GM12878 (cell line): ENCODE measurements at regions not wholly inside any gene's neighbourhood (a gene's known extent, or its start where the extent isn't known, plus 50 kb on each side); places are given as distances from the start of the nearest gene placed in this dataset.

Experiments used
- ATAC-seq: fragments of 200-7000 bp; cut with Tn5 transposase; 3 replicates; pipeline ENCODE4 v1.9.1; 2020; ENCODE audit warnings: mild to moderate bottlenecking, moderate library complexity
- BruUV-seq: library from RNA; stranded (reverse); fragments of 400-500 nt; replicated peaks from 2 replicates; lab custom pipeline; 2021; lab: Mats Ljungman, UMichigan
- CTCF ChIA-PET: fragments of 300-600 bp; sonication (Branson Sonifier 250); formaldehyde crosslinking; extraction: SDS; loops from one replicate; lab custom pipeline; 2021; ENCODE audit warnings: inconsistent platforms; lab: Yijun Ruan, JAX
- POLR2A ChIA-PET: fragments of 350-600 bp; formaldehyde crosslinking; extraction: SDS; loops from one replicate; lab custom pipeline; 2021; ENCODE audit warnings: inconsistent platforms; lab: Charles Lee
- RAD21 ChIA-PET: fragments of 300-600 bp; sonication (Branson Sonifier 250); formaldehyde crosslinking; loops from one replicate; lab custom pipeline; 2023; ENCODE audit warnings: antibody characterized with exemption; ENCODE audit not compliant: unreplicated experiment; lab: Charles Lee
- SMC1A ChIA-PET: fragments of 300-600 bp; sonication (Branson Sonifier 250); formaldehyde crosslinking; loops from one replicate; lab custom pipeline; 2023; ENCODE audit not compliant: unreplicated experiment, uncharacterized antibody; lab: Charles Lee
- DNase-seq: peaks from one replicate; pipeline ENCODE4 v3.0.0-alpha.2; 2011; ENCODE audit warnings: low read depth, low spot score
- FAIRE-seq: peaks from 3 replicates; lab custom pipeline; 2011; peaks lifted over from hg19 to GRCh38; lab: Jason Lieb, UNC
- H2AFZ ChIP-seq: 2 replicates; pipeline ENCODE4 v1.6.0; 2011; ENCODE audit warnings: low read depth, low read length, control low read depth; ENCODE audit not compliant: control insufficient read depth
- H3K27ac ChIP-seq: 2 replicates; pipeline ENCODE4 v1.5.1; 2011; ENCODE audit warnings: control low read depth; ENCODE audit not compliant: control insufficient read depth, insufficient read depth
- H3K27me3 ChIP-seq, 2 experiments: replicated peaks in 1 of 2; 2 replicates each; pipeline versions ENCODE4 v1.6.0 to v1.6.1; 2011; ENCODE audit warnings: low read length in 1 of 2; ENCODE audit not compliant: control insufficient read depth in 2 of 2, insufficient read depth in 2 of 2
- H3K36me3 ChIP-seq, 2 experiments: 2 replicates each; pipeline ENCODE4 v1.5.1; 2011; ENCODE audit warnings: low read length in 1 of 2; ENCODE audit not compliant: control insufficient read depth in 2 of 2, insufficient read depth in 2 of 2
- H3K4me1 ChIP-seq: 2 replicates; pipeline ENCODE4 v1.6.1; 2011; ENCODE audit warnings: mild to moderate bottlenecking, low read length, moderate library complexity, mixed read lengths; ENCODE audit not compliant: control insufficient read depth, insufficient read depth
- H3K4me2 ChIP-seq: 2 replicates; pipeline ENCODE4 v1.6.0; 2011; ENCODE audit warnings: control low read depth; ENCODE audit not compliant: control insufficient read depth, insufficient read depth
- H3K4me3 ChIP-seq: fragments of 200-600 bp; sonication (generic); 2 replicates; pipeline ENCODE4 v1.5.1; 2016
- H3K79me2 ChIP-seq: 2 replicates; pipeline ENCODE4 v1.6.0; 2011; ENCODE audit warnings: low read length; ENCODE audit not compliant: control insufficient read depth, insufficient read depth
- H3K9ac ChIP-seq: 2 replicates; pipeline ENCODE4 v1.8.0; 2011; ENCODE audit warnings: low read length, control low read depth, mixed read lengths; ENCODE audit not compliant: control insufficient read depth, insufficient read depth
- H3K9me3 ChIP-seq: replicated peaks from 3 replicates; pipeline ENCODE4 v1.5.1; 2011; ENCODE audit warnings: mild to moderate bottlenecking, low read length; ENCODE audit not compliant: control insufficient read depth, insufficient read depth
- H4K20me1 ChIP-seq: 2 replicates; pipeline ENCODE4 v1.6.0; 2011; ENCODE audit not compliant: control insufficient read depth, insufficient read depth
- NKRF ChIP-seq: fragments of 450-650 bp; conservative IDR thresholded peaks from 2 replicates; pipeline ENCODE4 v1.6.1; 2017; ENCODE audit warnings: mild to moderate bottlenecking, moderate library complexity
- NR2F1 ChIP-seq: fragments of 450-650 bp; conservative IDR thresholded peaks from 2 replicates; pipeline ENCODE4 v1.6.1; 2017; ENCODE audit warnings: mild to moderate bottlenecking
- SPI1 ChIP-seq: IDR thresholded peaks from 2 replicates; pipeline ENCODE4 v1.6.1; 2011; ENCODE audit warnings: low read depth, mild to moderate bottlenecking, low read length, moderate library complexity, borderline replicate concordance; ENCODE audit not compliant: insufficient read depth
- SUZ12 ChIP-seq: fragments of 200-600 bp; sonication (generic); IDR thresholded peaks from one replicate; pipeline ENCODE4 v1.6.1; 2018; ENCODE audit warnings: antibody characterized with exemption, mild to moderate bottlenecking; ENCODE audit not compliant: unreplicated experiment
- WGBS: methylation state at CpG from one replicate; pipeline ENCODE4 v1.1.6; 2016; ENCODE audit warnings: low lambda C conversion rate; ENCODE audit not compliant: insufficient replicate concordance, insufficient coverage; ENCODE audit errors: missing lambda C conversion rate; 5-methylcytosine and 5-hydroxymethylcytosine counted together
- in situ Hi-C: fragments of 300-500 bp; cut with MboI; formaldehyde crosslinking; loops from 9 replicates; pipeline ENCODE4 v1.14.3; 2018; ENCODE audit warnings: mixed read lengths
- intact Hi-C: fragments of 100-400 bp; cut with micrococcal nuclease; formaldehyde crosslinking; loops from one replicate; pipeline ENCODE4 v1.14.2; 2022; ENCODE audit not compliant: unreplicated experiment

DNA sequence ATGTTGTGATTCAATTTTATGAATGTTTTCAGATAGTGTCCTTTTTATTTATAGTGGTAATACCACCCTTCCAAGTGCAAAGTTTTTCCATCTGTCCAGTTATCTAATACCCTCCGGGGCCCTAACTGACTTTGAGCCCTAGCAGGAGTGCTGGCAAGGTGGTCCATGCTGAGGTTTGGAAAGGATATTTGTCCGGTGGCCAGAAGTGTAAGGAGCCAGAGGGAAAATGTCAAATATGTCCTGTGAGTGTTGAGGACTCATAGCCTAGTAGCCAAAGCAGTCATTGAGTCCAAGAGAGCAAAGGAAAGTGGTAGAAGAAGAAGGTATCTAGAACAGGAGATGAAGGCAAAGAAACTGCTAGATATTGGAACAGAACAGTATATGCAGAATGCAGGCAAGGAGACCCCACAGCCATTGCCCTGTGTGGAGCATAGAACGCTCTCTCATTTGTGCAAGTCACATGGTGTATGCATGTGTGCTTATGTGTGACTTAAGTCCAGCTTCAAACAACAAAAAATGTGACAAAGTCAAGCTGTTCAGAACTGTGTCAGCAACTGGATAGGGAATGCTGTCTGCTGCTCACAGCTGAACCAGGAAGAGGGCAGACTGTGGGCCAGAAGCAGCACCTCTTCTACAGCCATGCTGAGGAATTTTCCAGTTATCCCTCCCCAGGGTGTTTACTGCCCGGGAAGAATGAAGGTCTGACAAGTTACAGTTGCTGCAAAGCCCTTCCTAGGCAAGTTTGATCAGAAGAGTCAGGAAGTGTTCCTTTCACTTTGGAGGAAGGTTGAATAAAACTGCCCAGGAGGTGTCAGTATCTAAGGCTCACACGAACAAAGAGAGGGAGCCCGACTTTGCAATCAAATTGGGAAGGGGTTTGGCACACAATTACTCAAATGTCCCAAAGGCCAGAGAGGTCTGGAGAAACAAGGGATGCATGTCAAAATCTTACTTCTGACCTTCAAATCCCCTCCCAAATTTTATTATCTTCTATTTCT lies 463.3 kb upstream of the DMAC1 start (continued):
- TF ChIP-seq NKRF (no peak), NR2F1 (no peak)
- TF ChIP-seq, all 136 proteins: peak for 0

DNA sequence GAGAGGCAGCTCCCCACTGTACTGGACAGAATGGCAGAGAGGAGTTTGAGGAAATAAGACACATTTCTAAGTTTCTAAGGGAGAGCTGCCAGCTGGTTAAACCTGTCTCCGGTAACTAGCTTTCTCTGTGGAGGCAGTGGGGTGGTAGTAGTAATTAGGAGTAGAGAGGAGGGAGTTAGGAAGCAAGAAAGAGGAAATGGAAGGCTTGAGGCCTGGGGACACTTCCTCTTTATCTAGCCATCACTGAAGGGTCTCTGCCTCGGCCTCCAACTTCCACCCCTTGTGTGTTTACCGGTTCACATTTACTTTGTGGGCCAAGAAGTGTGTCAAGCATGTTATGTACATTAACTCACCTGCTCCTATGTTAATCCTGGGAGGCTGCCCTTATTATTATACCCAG lies 462.2 kb upstream of the DMAC1 start:
- BruUV-seq = no TSS peak
- H3K9ac ChIP-seq = no peak overlapping the region
- no peaks in the 10 kb centered on the region for H3K27me3 ChIP-seq
- ATAC-seq (no peak; the same call in 2 of the 3 replicates), FAIRE-seq (no peak), DNase-seq (no peak)
- no peaks in the 10 kb centered on the region for H4K20me1 ChIP-seq
- in situ Hi-C loops = no loop called here
- H3K79me2 ChIP-seq = no peaks in the 10 kb centered on the region
- intact Hi-C loops = no loop called here
- H3K4me1 ChIP-seq = no peaks in the 10 kb centered on the region
- 9% methylated on average over 3 of the region's 3 CpGs for WGBS
- ChIA-PET SMC1A (no interaction called here), POLR2A (no interaction called here), RAD21 (no interaction called here), CTCF (no interaction called here)
- no peak overlapping the region for H3K4me2 ChIP-seq
- TF ChIP-seq SUZ12 (no peak), SPI1 (peak; percentile 51; the same call in 1 of the 2 replicates)
- H3K9me3 ChIP-seq = no peaks in the 10 kb centered on the region
- H3K36me3 ChIP-seq = no peaks in the 10 kb centered on the region
- H2AFZ ChIP-seq = no peak overlapping the region
- H3K4me3 ChIP-seq = no peak overlapping the region
- no peak overlapping the region for H3K27ac ChIP-seq
